ENCODE measurements at regions not wholly inside any gene's neighbourhood (a gene's known extent, or its start where the extent isn't known, plus 50 kb on each side); places are given as distances from the start of the nearest gene placed in this dataset.
"Not testable (repeated sequence)": the region's sequence is repeated elsewhere in the genome, so short reads cannot be mapped to it uniquely, and the experiment has no call there.

DNA sequence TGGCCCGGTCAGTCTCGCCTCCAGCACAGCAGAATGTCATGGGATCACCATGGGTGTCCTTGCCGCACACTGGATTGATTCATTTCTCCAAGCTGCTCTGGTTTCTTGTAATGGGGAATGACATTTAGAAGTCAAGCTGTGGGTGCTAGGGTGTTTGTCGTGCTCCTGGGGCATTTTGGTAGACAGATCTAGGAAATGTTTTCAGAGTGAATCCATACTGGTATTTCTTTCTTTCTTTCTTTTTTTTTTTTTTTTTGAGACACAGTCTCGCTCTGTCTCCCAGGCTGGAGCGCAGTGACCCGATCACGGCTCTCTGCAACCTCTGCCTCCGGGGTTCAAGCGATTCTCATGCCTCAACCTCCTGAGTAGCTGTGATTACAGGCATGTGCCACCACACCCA, 100.0 kb upstream of the PZP start:
- H3K36me3 ChIP-seq; H3K9me3 ChIP-seq; ATAC-seq (ENCODE audit: insufficient number of reproducible peaks, low FRiP score, low read depth); H3K27me3 ChIP-seq (replicated peaks; ENCODE audit: insufficient read depth); DNase-seq (ENCODE audit: low spot score); H3K4me3 ChIP-seq; H3K4me1 ChIP-seq (ENCODE audit: control insufficient read depth in 1 of 2, low read depth in 2 of 2); H3K27ac ChIP-seq: not testable (repeated sequence)

- not testable (repeated sequence) for H3K9me3 ChIP-seq; ATAC-seq (ENCODE audit: insufficient number of reproducible peaks, low FRiP score, low read depth); H3K4me1 ChIP-seq (ENCODE audit: control insufficient read depth in 1 of 2, low read depth in 2 of 2); H3K36me3 ChIP-seq; DNase-seq (ENCODE audit: low spot score); H3K27me3 ChIP-seq (replicated peaks; ENCODE audit: insufficient read depth); H3K27ac ChIP-seq; H3K4me3 ChIP-seq
Observed at GRCh38 chr12:9307255-9307654, 99.1 kb upstream of the PZP start.

GRCh38 chr12:9306004-9306403, 97.8 kb upstream of the PZP start:
- not testable (repeated sequence) for DNase-seq (ENCODE audit: low spot score); H3K27me3 ChIP-seq (replicated peaks; ENCODE audit: insufficient read depth); H3K36me3 ChIP-seq; H3K9me3 ChIP-seq; ATAC-seq (ENCODE audit: insufficient number of reproducible peaks, low FRiP score, low read depth); H3K4me3 ChIP-seq; H3K4me1 ChIP-seq (ENCODE audit: control insufficient read depth in 1 of 2, low read depth in 2 of 2); H3K27ac ChIP-seq

DNA sequence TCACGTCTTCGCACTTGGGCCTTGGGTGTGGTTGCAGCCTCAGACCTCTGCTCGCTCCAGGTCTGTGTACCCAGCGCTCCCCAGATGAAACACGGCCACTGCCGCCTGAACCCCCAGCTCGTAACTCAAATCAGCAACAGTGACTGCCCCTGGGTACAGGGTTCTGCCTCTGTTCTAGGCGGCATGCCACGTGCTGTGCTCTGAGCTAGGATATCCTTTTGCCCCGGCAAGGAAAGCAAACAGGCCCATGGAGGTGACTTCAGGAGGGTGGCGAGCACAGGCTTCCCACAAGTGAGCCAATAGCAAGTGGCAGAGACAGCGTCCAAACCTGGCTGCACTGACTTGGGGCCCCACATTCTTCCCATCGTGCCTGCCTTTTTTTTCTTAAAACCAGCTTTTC, 96.3 kb upstream of the PZP start:
- not testable (repeated sequence) for H3K9me3 ChIP-seq; ATAC-seq (ENCODE audit: insufficient number of reproducible peaks, low FRiP score, low read depth); DNase-seq (ENCODE audit: low spot score); H3K4me3 ChIP-seq; H3K36me3 ChIP-seq; H3K4me1 ChIP-seq (ENCODE audit: control insufficient read depth in 1 of 2, low read depth in 2 of 2); H3K27ac ChIP-seq; H3K27me3 ChIP-seq (replicated peaks; ENCODE audit: insufficient read depth)

DNA sequence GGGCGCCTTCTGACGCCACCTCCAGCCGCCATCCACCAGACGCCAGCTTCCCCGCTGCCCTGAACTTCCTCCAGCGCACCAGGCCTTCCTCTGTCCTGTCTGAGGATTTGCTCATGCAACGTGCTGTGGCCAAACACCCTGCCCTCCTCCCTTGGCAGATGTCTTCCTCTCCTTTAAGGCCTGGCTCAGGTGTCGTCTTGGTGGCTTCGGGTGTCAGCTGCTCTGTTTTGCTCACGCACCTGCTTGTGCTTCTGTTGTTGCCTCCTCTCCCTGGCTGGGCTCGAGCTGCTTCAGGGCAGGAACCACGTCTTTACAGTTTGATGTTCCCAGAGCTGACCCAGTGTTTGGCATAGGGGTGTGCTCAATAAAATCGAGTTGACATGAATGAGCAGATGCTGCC, 87.7 kb upstream of the PZP start:
- H3K27ac ChIP-seq; H3K4me1 ChIP-seq (ENCODE audit: control insufficient read depth in 1 of 2, low read depth in 2 of 2); H3K36me3 ChIP-seq; ATAC-seq (ENCODE audit: insufficient number of reproducible peaks, low FRiP score, low read depth); H3K9me3 ChIP-seq; DNase-seq (ENCODE audit: low spot score); H3K4me3 ChIP-seq; H3K27me3 ChIP-seq (replicated peaks; ENCODE audit: insufficient read depth): not testable (repeated sequence)

DNA sequence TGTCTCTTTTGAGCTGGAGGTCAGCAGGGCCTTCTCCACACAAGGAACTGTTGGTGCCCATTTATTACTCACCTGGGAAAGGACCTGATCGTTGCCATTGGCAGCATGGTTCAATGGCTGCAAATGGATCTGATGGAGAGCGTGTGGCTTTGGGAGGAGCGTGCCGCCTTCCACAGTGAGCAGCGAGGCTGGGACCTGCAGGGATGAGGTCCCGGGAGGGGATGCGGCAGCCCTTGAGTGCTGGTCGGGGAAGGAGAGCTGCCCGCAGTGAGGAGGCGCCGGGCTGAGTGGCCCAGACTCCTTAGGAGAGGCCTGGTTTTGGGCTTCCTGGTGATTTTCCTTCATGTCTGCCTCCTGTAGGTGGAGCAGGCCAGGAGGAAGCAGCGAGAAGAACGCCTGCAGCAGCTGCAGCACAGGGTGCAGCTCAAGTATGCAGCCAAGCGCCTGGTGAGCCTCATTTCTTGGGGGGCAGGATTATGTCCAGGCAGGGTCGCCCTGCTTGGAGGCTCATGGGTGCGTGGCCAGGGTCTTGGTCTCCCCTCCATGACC, 86.0 kb upstream of the PZP start:
- not testable (repeated sequence) for H3K4me3 ChIP-seq; H3K9me3 ChIP-seq; H3K27me3 ChIP-seq (replicated peaks; ENCODE audit: insufficient read depth); H3K36me3 ChIP-seq; ATAC-seq (ENCODE audit: insufficient number of reproducible peaks, low FRiP score, low read depth); DNase-seq (ENCODE audit: low spot score); H3K27ac ChIP-seq; H3K4me1 ChIP-seq (ENCODE audit: control insufficient read depth in 1 of 2, low read depth in 2 of 2)

- DNase-seq (ENCODE audit: low spot score); ATAC-seq (ENCODE audit: insufficient number of reproducible peaks, low FRiP score, low read depth); H3K4me3 ChIP-seq; H3K9me3 ChIP-seq; H3K27me3 ChIP-seq (replicated peaks; ENCODE audit: insufficient read depth); H3K36me3 ChIP-seq; H3K4me1 ChIP-seq (ENCODE audit: control insufficient read depth in 1 of 2, low read depth in 2 of 2); H3K27ac ChIP-seq: not testable (repeated sequence)
Observed at GRCh38 chr12:9293391-9293790, 85.2 kb upstream of the PZP start.

- ATAC-seq (ENCODE audit: insufficient number of reproducible peaks, low FRiP score, low read depth); H3K9me3 ChIP-seq; H3K36me3 ChIP-seq; H3K4me1 ChIP-seq (ENCODE audit: control insufficient read depth in 1 of 2, low read depth in 2 of 2); DNase-seq (ENCODE audit: low spot score); H3K27ac ChIP-seq; H3K4me3 ChIP-seq; H3K27me3 ChIP-seq (replicated peaks; ENCODE audit: insufficient read depth): not testable (repeated sequence)
Observed at GRCh38 chr12:9289984-9290383, 81.8 kb upstream of the PZP start.

GRCh38 chr12:9284724-9285123, 76.5 kb upstream of the PZP start:
- not testable (repeated sequence) for ATAC-seq (ENCODE audit: insufficient number of reproducible peaks, low FRiP score, low read depth); H3K4me3 ChIP-seq; H3K36me3 ChIP-seq; H3K9me3 ChIP-seq; H3K27me3 ChIP-seq (replicated peaks; ENCODE audit: insufficient read depth); H3K27ac ChIP-seq; H3K4me1 ChIP-seq (ENCODE audit: control insufficient read depth in 1 of 2, low read depth in 2 of 2); DNase-seq (ENCODE audit: low spot score)

DNA sequence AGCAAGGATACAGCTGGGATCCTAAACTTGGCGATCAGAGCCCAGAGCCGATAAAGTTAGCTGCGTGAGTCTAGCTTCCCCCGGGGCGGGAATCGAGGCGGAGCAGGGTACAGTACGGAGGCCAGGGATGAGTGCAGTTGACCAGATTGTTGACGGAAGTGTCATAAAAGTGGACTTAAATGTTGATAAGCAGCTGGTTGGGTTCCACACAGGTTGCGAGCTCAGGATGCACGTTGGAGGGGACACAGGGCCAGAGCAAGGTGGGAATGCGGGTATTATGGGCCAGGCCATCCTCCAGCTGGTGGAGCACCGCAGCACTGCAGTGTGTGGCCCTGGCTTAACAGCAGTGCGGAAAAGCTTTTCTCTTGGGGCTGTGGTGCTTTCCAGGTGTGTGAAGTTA, 76.0 kb upstream of the PZP start:
- not testable (repeated sequence) for ATAC-seq (ENCODE audit: insufficient number of reproducible peaks, low FRiP score, low read depth); DNase-seq (ENCODE audit: low spot score)

GRCh38 chr12:9283346-9284095, 75.3 kb upstream of the PZP start:
- ATAC-seq (ENCODE audit: insufficient number of reproducible peaks, low FRiP score, low read depth), result peak; percentile 92

More for the DNA sequence above, 76.0 kb upstream of the PZP start:
- H3K27me3 ChIP-seq (replicated peaks; ENCODE audit: insufficient read depth); H3K9me3 ChIP-seq; H3K4me1 ChIP-seq (ENCODE audit: control insufficient read depth in 1 of 2, low read depth in 2 of 2); H3K27ac ChIP-seq; H3K36me3 ChIP-seq: not testable (repeated sequence)
- peak overlapping the region; percentile 63 for H3K4me3 ChIP-seq

More at GRCh38 chr12:9283346-9284095, 75.3 kb upstream of the PZP start:
- DNase-seq (ENCODE audit: low spot score), result peak; percentile 11
- peak overlapping the region; percentile 63 for H3K4me3 ChIP-seq
- not testable (repeated sequence) for H3K4me1 ChIP-seq (ENCODE audit: control insufficient read depth in 1 of 2, low read depth in 2 of 2); H3K27me3 ChIP-seq (replicated peaks; ENCODE audit: insufficient read depth); H3K36me3 ChIP-seq; H3K9me3 ChIP-seq
- H3K27ac ChIP-seq, result peak overlapping the region; percentile 19 to 42
